Astrocyte (in vitro differentiated cells and primary cell): ENCODE measurements at regions not wholly inside any gene's neighbourhood (a gene's known extent, or its start where the extent isn't known, plus 50 kb on each side); places are given as distances from the start of the nearest gene placed in this dataset.

ENCODE experiments used
- DNase-seq: peaks from one replicate; pipeline ENCODE4 v3.0.0-alpha.2; 2010; ENCODE audit warnings: low read depth
- FAIRE-seq: peaks from 2 replicates; lab custom pipeline; 2011; peaks lifted over from hg19 to GRCh38; lab: Jason Lieb, UNC
- H2AFZ ChIP-seq: 2 replicates; pipeline ENCODE4 v1.6.0; 2012; ENCODE audit warnings: low read depth, low read length, inconsistent platforms
- H3K27ac ChIP-seq: 2 replicates; pipeline ENCODE4 v1.5.1; 2011; ENCODE audit warnings: low read depth, low read length, inconsistent platforms
- H3K27me3 ChIP-seq: 2 replicates; pipeline ENCODE4 v1.6.0; 2011; ENCODE audit warnings: low read length, inconsistent platforms; ENCODE audit not compliant: insufficient read depth
- H3K36me3 ChIP-seq: 2 replicates; pipeline ENCODE4 v1.5.1; 2011; ENCODE audit warnings: low read length, inconsistent platforms; ENCODE audit not compliant: insufficient read depth
- H3K4me1 ChIP-seq: 2 replicates; pipeline ENCODE4 v1.5.1; 2011; ENCODE audit warnings: low read length, inconsistent platforms; ENCODE audit not compliant: insufficient read depth
- H3K4me2 ChIP-seq: 2 replicates; pipeline ENCODE4 v1.6.0; 2012; ENCODE audit warnings: low read length, inconsistent platforms
- H3K4me3 ChIP-seq: 2 replicates; pipeline ENCODE4 v1.5.1; 2011; ENCODE audit warnings: low read depth, mild to moderate bottlenecking, low read length, inconsistent platforms; ENCODE audit not compliant: insufficient read depth
- H3K79me2 ChIP-seq: 2 replicates; pipeline ENCODE4 v1.6.0; 2012; ENCODE audit warnings: mild to moderate bottlenecking, low read length, inconsistent platforms; ENCODE audit not compliant: insufficient read depth
- H3K9ac ChIP-seq: 2 replicates; pipeline ENCODE4 v1.6.0; 2012; ENCODE audit warnings: mild to moderate bottlenecking, low read length, inconsistent platforms
- H3K9me3 ChIP-seq: 2 replicates; pipeline ENCODE4 v1.5.1; 2012; ENCODE audit warnings: low read depth, mild to moderate bottlenecking, low read length, inconsistent platforms; ENCODE audit not compliant: insufficient read depth
- H4K20me1 ChIP-seq: 2 replicates; pipeline ENCODE4 v1.6.0; 2012; ENCODE audit warnings: low read length, inconsistent platforms; ENCODE audit not compliant: insufficient read depth
- H3K27ac Mint-ChIP-seq: one replicate; pipeline ENCODE4 v1.8.0; 2021; ENCODE audit warnings: mild to moderate bottlenecking, mixed read lengths; ENCODE audit not compliant: unreplicated experiment
- H3K27me3 Mint-ChIP-seq: one replicate; pipeline ENCODE4 v1.8.0; 2021; ENCODE audit warnings: low read depth, mixed read lengths; ENCODE audit not compliant: unreplicated experiment
- H3K36me3 Mint-ChIP-seq: one replicate; pipeline ENCODE4 v1.8.0; 2021; ENCODE audit warnings: low read depth, mixed read lengths; ENCODE audit not compliant: unreplicated experiment
- H3K4me1 Mint-ChIP-seq: one replicate; pipeline ENCODE4 v1.8.0; 2021; ENCODE audit warnings: low read depth, mixed read lengths; ENCODE audit not compliant: unreplicated experiment
- H3K4me3 Mint-ChIP-seq: one replicate; pipeline ENCODE4 v1.8.0; 2021; ENCODE audit warnings: mild to moderate bottlenecking, moderate library complexity, mixed read lengths; ENCODE audit not compliant: unreplicated experiment
- H3K9me3 Mint-ChIP-seq: one replicate; pipeline ENCODE4 v1.8.0; 2021; ENCODE audit warnings: mild to moderate bottlenecking, mixed read lengths; ENCODE audit not compliant: unreplicated experiment
- CTCF ChIP-seq: IDR thresholded peaks from 2 replicates; pipeline ENCODE4 v1.5.1; 2011; ENCODE audit warnings: low read depth, mild to moderate bottlenecking, inconsistent platforms, low read length, moderate library complexity; ENCODE audit not compliant: insufficient read depth
- EZH2 ChIP-seq: IDR thresholded peaks from 2 replicates; pipeline ENCODE4 v1.6.1; 2012; ENCODE audit warnings: mild to moderate bottlenecking, low read length, inconsistent platforms; ENCODE audit not compliant: insufficient read depth

DNA sequence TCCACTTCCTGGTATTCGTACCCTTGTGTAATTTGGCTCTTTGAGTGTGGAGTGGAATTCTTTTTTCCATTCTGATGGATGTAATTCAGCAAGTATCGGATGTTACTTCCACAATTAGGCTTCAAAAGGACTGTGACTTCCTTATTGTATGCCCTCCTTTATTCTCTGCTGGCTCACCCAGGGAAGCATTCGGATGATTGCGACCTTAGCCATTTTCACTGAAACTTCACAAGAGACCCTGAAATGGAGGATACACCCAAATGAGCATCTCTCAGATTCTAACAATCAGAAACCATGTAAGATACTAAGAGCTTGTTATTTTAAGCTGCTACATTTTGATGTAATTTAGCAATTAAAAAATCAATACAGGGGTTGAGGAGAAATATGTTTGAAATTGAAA, 493.1 kb downstream of the DNAJB9 start:
- no peak overlapping the region for H3K4me3 ChIP-seq
- H3K9ac ChIP-seq, result no peak overlapping the region
- no peaks in the 10 kb centered on the region for H3K27me3 Mint-ChIP-seq
- H3K27me3 ChIP-seq, result no peaks in the 10 kb centered on the region
- no peak for FAIRE-seq
- no peak overlapping the region for H3K4me3 Mint-ChIP-seq
- H3K4me1 Mint-ChIP-seq, result no peaks in the 10 kb centered on the region
- no peaks in the 10 kb centered on the region for H3K4me1 ChIP-seq
- TF ChIP-seq CTCF, result no peak
- TF ChIP-seq EZH2, result no peak
- no peaks in the 10 kb centered on the region for H3K36me3 ChIP-seq
- no peak overlapping the region for H3K4me2 ChIP-seq
- no peak for DNase-seq
- peaks cover 4% of the 10 kb centered on the region for H3K9me3 Mint-ChIP-seq
- no peaks in the 10 kb centered on the region for H4K20me1 ChIP-seq
- no peak overlapping the region for H3K27ac Mint-ChIP-seq
- H3K9me3 ChIP-seq, result no peaks in the 10 kb centered on the region
- no peaks in the 10 kb centered on the region for H3K36me3 Mint-ChIP-seq
- no peaks in the 10 kb centered on the region for H3K79me2 ChIP-seq
- no peak overlapping the region for H2AFZ ChIP-seq
- no peak overlapping the region for H3K27ac ChIP-seq

- no peak for DNase-seq
- H3K4me1 ChIP-seq, result no peaks in the 10 kb centered on the region
- no peak overlapping the region for H3K4me3 ChIP-seq
- FAIRE-seq, result no peak
- H3K27ac ChIP-seq, result no peak overlapping the region
- no peaks in the 10 kb centered on the region for H3K27me3 Mint-ChIP-seq
- no peak overlapping the region for H3K4me2 ChIP-seq
- no peak overlapping the region for H3K4me3 Mint-ChIP-seq
- H2AFZ ChIP-seq, result no peak overlapping the region
- no peaks in the 10 kb centered on the region for H4K20me1 ChIP-seq
- no peaks in the 10 kb centered on the region for H3K36me3 Mint-ChIP-seq
- no peaks in the 10 kb centered on the region for H3K79me2 ChIP-seq
- H3K9me3 Mint-ChIP-seq, result no peaks in the 10 kb centered on the region
- H3K27ac Mint-ChIP-seq, result no peak overlapping the region
- TF ChIP-seq CTCF (no peak), EZH2 (no peak)
- no peaks in the 10 kb centered on the region for H3K9me3 ChIP-seq
- H3K27me3 ChIP-seq, result no peaks in the 10 kb centered on the region
- H3K36me3 ChIP-seq, result no peaks in the 10 kb centered on the region
- H3K4me1 Mint-ChIP-seq, result no peaks in the 10 kb centered on the region
- H3K9ac ChIP-seq, result no peak overlapping the region
Measured at GRCh38 chr7:109073543-109073942, 503.9 kb downstream of the DNAJB9 start.

DNA sequence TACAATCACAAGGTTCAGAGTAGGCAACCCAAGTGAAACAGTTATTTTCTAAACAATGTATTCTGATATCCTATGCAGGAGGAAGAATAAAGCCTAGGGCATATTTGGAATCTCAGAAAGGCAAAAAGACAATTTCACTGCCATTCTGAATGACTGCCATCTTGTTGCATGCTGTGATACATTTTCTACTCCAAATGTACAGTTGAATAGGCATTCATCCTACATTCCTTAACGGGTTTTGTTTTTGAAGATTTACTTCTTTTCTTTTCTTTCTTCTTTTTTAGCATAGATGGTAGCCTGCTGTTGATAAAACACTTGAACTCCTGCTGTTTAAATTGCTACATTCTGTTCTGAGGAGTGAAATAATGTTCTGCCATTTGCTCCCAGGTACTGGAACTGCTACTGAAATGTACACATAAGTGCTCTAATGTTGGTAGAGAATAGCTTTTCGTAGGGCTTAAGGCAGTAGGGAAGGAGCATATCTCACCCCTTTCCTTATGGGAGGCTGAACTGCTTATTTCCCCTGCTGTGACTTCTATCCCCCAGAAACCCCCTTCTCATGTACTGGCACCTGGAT, 506.8 kb downstream of the DNAJB9 start:
- no peak overlapping the region for H3K4me2 ChIP-seq
- H3K27ac ChIP-seq, result no peak overlapping the region
- no peaks in the 10 kb centered on the region for H3K36me3 Mint-ChIP-seq
- no peaks in the 10 kb centered on the region for H3K27me3 Mint-ChIP-seq
- FAIRE-seq (no peak), DNase-seq (no peak)
- no peak for TF ChIP-seq EZH2
- no peak for TF ChIP-seq CTCF
- H3K27ac Mint-ChIP-seq, result no peak overlapping the region
- H3K27me3 ChIP-seq, result no peaks in the 10 kb centered on the region
- no peak overlapping the region for H3K9ac ChIP-seq
- no peaks in the 10 kb centered on the region for H3K4me1 Mint-ChIP-seq
- H3K9me3 Mint-ChIP-seq, result no peaks in the 10 kb centered on the region
- H4K20me1 ChIP-seq, result no peaks in the 10 kb centered on the region
- no peaks in the 10 kb centered on the region for H3K9me3 ChIP-seq
- no peak overlapping the region for H2AFZ ChIP-seq
- H3K4me3 ChIP-seq, result no peak overlapping the region
- no peak overlapping the region for H3K4me3 Mint-ChIP-seq
- H3K4me1 ChIP-seq, result no peaks in the 10 kb centered on the region
- no peaks in the 10 kb centered on the region for H3K79me2 ChIP-seq
- no peaks in the 10 kb centered on the region for H3K36me3 ChIP-seq
